ENCODE measurements at regions not wholly inside any gene's neighbourhood (a gene's known extent, or its start where the extent isn't known, plus 50 kb on each side); places are given as distances from the start of the nearest gene placed in this dataset.

GRCh38 chr4:38497121-38497520, 166.9 kb upstream of the KLF3 start:
- no peak for TF ChIP-seq CTCF (IDR thresholded peaks at IDR 0.05; ENCODE audit: low read length)
- TF ChIP-seq EZH2 (IDR thresholded peaks at IDR 0.05; ENCODE audit: borderline replicate concordance, low read length) = no peak

Data from OCI-LY1 (cell line).